Umbilical cord (tissue), 1 donor: ENCODE measurements at regions not wholly inside any gene's neighbourhood (a gene's known extent, or its start where the extent isn't known, plus 50 kb on each side); places are given as distances from the start of the nearest gene placed in this dataset.

Experiments
- DNase-seq: peaks from one replicate; pipeline ENCODE4 v3.0.0-alpha.2; 2015; ENCODE audit warnings: low spot score

DNA sequence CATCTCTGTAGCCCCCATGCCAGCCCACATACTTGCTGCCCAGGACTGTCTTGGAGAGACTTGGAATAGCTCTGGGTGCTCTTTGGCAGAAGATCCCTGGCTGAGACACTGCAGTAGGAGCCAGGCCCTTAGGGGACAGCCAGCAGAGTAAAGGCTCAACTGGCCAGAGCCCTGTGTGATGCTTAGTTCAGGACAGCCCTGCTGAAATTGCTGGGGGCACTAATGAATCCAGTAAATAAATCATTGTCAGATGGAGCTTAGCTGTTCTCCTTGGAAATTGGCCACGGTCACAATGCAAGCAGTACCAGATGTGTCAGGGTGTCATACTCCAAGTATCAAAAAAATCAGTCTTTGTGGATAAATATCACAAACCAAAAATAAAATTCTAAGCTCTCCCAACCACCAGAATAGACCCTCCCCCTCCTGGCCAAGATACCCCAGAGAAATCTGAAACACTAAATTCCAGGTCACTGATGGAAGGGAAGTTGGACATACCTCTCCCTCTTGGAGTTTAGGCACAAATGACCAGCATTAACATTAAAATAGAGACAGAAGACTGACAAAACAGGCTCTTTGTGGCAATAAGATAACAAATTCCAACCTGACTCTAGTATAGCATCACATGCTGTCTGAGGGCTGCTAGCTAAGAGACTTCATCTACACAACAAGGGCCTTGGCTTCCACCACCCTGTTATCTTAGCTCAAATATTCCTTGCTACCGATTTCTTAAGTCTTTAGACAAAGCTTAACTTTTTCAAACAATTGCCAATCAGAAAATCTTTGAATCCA, 83.2 kb upstream of the DNAH14 start:
- no peak for DNase-seq

GRCh38 chr1:224850446-224850845, 79.0 kb upstream of the DNAH14 start:
- DNase-seq, result no peak

- no peak for DNase-seq
Measured at GRCh38 chr1:224851210-224851847, 78.1 kb upstream of the DNAH14 start.

GRCh38 chr1:224851848-224852261, 77.6 kb upstream of the DNAH14 start:
- DNase-seq, result no peak

- DNase-seq, result peak; percentile 62
Measured at GRCh38 chr1:224852901-224853568, 76.4 kb upstream of the DNAH14 start.

DNA sequence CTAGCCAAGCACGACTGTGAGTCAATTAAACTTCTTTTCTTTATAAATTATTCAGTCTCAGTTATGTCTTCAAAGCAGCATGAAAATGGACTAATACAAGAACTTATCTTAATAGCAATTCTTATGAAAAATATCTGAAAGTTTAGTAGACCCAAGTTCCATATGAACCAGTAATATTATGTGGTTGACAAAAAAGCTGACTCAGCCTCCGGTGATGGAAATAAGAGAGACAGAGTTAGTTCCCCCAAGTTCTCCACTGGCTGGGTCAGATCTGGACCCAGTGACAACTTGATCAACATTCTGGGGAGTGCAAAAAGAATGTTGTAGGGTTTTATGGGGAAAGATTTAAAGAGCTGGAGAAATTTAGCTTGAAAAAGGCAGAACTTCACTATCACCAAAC, 72.5 kb upstream of the DNAH14 start:
- no peak for DNase-seq

GRCh38 chr1:224859651-224860050, 69.8 kb upstream of the DNAH14 start:
- no peak for DNase-seq

- no peak for DNase-seq
Measured at GRCh38 chr1:224860488-224861338, 68.8 kb upstream of the DNAH14 start.

DNA sequence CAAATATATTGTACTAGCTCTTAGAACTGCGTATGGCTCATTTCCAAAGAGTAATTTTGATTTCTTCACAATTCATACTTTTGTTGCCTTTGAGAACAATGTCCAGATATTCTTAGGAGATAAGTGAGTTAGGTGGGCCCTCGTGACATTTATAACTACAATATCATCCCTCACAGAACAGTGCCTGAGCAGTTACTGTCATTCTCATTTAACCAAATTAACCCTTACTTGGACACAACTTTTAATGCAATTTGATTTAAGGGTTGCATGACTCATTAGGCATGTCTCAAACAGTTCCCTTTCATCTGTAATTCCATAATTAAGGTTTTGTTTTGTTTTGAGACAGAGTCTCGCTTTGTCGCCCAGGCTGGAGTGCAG, 68.1 kb upstream of the DNAH14 start:
- no peak for DNase-seq

DNA sequence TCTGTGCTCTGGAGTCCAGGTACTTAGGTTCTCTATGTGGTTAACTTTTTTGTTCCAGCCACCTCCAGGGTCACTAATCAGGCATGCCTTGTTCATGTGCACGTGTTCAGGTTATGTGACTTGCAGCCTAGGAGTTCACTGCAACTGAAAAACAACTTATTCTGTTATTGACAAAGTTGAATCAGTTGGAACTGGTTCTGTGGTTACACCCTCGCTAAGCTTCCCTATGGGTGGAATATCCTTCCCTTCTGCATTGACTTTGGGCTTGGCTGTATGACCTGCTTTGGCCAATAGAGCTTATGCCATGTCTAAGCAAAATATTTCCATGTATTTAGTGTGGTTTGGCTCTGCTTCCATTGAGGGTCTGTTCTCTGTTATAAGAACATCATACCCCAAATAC, 66.0 kb upstream of the DNAH14 start:
- no peak for DNase-seq

- no peak for DNase-seq
Measured at GRCh38 chr1:224864006-224864405, 65.5 kb upstream of the DNAH14 start.

GRCh38 chr1:224865510-224865909, 64.0 kb upstream of the DNAH14 start:
- DNase-seq, result no peak

DNA sequence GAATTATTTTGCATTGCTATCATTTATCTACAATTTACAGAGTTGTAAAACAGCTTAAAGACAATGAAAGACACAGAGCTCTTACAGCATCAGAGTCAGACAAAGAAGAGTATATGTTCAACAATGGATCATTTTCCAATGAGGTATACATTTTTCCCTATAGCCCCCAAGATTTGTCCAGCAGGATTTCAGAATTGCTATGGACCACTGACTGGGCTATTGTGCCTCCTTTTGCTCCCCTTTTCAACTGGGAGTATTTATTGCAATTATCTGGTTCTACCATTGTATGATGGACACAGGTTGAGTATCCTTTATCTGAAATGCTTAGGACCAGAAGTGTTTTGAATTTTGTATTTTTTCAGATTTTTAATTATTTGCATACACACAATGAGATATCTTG, 62.5 kb upstream of the DNAH14 start:
- no peak for DNase-seq

DNA sequence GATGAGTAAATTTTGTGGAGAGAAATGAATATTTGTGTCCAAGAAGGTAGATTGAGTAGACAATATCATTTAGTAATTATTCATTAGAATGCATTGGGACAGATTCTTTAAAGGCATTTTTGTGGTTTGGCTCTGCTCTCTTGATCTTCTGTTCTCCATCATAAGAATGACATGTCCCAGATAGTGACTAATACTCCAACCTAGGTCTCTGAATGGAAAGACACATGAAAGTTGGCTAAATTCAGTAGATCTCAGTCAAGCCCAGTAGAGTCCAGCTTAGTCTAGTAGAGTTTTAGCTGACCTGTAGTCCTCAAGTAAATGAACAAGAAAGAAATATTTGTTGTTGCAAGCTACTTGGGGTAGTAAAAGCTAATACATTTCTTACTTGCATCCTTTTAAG, 61.8 kb upstream of the DNAH14 start:
- no peak for DNase-seq

- no peak for DNase-seq
Measured at GRCh38 chr1:224872832-224873433, 56.5 kb upstream of the DNAH14 start.

GRCh38 chr1:224873434-224874369, 55.8 kb upstream of the DNAH14 start:
- peak; percentile 59 for DNase-seq

DNA sequence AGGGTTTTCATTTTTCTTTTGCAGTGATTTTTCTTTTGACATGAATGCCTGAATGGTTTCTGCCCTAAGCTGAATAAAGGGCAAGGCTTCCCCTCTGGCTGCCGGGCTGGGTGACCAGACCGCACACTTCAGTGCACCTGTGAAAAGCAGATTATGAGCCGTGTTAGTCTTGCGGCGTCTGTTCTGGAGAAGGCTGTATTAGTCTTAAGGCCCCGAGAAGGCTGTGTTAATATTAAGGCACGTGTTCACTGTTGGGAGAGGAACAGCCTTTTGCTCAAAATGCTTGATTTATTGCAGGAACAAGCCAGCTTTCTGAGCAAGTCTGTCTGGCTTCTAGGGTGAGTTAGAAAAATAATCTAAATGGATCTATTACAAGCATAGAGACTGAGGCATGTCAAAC, 54.7 kb upstream of the DNAH14 start:
- peak; percentile 40 for DNase-seq

DNA sequence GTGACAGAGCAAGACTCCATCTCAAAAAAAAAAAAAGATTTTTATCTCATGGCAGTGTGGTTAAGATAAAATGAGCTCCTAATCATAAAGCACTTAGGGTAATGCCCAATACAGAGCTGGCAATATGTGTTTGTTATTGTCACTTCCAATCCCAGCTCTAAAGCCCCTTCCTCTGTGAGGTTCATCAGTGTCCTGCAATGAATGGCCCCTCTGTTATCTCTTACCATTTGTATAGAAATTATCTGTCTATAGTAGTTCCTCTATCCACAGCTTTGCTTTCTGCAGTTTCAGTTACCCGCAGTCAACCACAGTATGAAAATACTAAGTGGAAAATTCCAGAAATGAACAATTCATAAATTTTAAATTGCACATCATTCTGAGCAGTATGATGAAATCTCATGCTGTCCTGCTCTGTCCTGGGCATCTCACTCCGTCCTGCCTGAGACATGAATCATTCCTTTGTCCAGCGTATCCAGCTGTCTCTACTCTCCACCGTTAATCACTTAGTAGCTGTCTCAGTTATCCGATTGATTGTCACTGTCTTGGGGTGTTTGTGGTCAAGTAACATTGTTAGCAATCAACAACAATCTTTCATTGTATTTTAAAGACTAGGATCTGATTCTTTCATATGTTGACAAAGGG, 50.2 kb upstream of the DNAH14 start:
- DNase-seq, result peak; percentile 26
